LNCaP clone FGC (cell line): ENCODE measurements at regions not wholly inside any gene's neighbourhood (a gene's known extent, or its start where the extent isn't known, plus 50 kb on each side); places are given as distances from the start of the nearest gene placed in this dataset.

ENCODE experiments used
- DNase-seq: peaks from one replicate; pipeline ENCODE4 v3.0.0-alpha.2; 2011; ENCODE audit warnings: low read depth
- H3K4me3 ChIP-seq: 2 replicates; pipeline ENCODE4 v1.5.1; 2011; ENCODE audit warnings: mild to moderate bottlenecking, low read depth, low read length, control low read depth
- TF ChIP-seq, protein P1 (sequence below): IDR thresholded peaks from 2 replicates; pipeline ENCODE4 v1.5.1; 2012; ENCODE audit warnings: mild to moderate bottlenecking; ENCODE audit not compliant: control insufficient read depth, insufficient read depth; ENCODE audit errors: extremely low read depth

DNA sequence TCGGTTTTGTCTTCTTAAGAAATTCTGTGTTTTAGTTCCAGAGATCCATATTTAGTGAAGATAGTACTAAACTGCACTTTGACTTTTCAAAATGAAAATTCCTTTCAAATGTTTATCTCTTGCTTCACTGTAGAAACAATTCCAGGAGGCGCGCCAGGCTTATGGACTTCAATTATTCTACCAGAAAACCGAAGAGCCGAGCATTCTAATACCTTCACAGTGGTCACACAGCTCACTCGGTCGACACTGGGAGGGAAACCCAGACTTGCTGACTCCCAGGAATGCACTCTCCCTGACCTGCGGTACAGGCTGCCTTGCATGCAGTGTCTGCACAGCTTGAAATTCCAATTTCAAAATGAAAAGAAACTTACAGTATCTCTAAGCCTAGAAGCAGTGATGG, 119.9 kb upstream of the PIEZO2 start:
- no peak overlapping the region for H3K4me3 ChIP-seq
- DNase-seq: no peak
- TF ChIP-seq, protein P1, sequence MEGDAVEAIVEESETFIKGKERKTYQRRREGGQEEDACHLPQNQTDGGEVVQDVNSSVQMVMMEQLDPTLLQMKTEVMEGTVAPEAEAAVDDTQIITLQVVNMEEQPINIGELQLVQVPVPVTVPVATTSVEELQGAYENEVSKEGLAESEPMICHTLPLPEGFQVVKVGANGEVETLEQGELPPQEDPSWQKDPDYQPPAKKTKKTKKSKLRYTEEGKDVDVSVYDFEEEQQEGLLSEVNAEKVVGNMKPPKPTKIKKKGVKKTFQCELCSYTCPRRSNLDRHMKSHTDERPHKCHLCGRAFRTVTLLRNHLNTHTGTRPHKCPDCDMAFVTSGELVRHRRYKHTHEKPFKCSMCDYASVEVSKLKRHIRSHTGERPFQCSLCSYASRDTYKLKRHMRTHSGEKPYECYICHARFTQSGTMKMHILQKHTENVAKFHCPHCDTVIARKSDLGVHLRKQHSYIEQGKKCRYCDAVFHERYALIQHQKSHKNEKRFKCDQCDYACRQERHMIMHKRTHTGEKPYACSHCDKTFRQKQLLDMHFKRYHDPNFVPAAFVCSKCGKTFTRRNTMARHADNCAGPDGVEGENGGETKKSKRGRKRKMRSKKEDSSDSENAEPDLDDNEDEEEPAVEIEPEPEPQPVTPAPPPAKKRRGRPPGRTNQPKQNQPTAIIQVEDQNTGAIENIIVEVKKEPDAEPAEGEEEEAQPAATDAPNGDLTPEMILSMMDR: no peak

GRCh38 chr18:11268741-11269233, 119.4 kb upstream of the PIEZO2 start:
- no peak overlapping the region for H3K4me3 ChIP-seq
- no peak for DNase-seq
- TF ChIP-seq, protein P1: no peak

GRCh38 chr18:11268153-11268552, 118.8 kb upstream of the PIEZO2 start:
- DNase-seq: peak; percentile 18
- no peak overlapping the region for H3K4me3 ChIP-seq
- TF ChIP-seq, protein P1: no peak

- no peak overlapping the region for H3K4me3 ChIP-seq
- TF ChIP-seq, protein P1: no peak
- DNase-seq: no peak
Observed at GRCh38 chr18:11266781-11267480, 117.6 kb upstream of the PIEZO2 start.

- TF ChIP-seq, protein P1: no peak
- H3K4me3 ChIP-seq: no peak overlapping the region
- no peak for DNase-seq
Observed at GRCh38 chr18:11261486-11261885, 112.1 kb upstream of the PIEZO2 start.

GRCh38 chr18:11260961-11261461, 111.6 kb upstream of the PIEZO2 start:
- TF ChIP-seq, protein P1: no peak
- DNase-seq: no peak
- H3K4me3 ChIP-seq: no peak overlapping the region
